SK-N-SH (cell line): ENCODE measurements at regions not wholly inside any gene's neighbourhood (a gene's known extent, or its start where the extent isn't known, plus 50 kb on each side); places are given as distances from the start of the nearest gene placed in this dataset.

ENCODE experiments used
- CTCF ChIA-PET: fragments of 300-600, 350-600 bp; formaldehyde crosslinking; extraction: SDS; loops from one replicate; lab custom pipeline; 2021; lab: Yijun Ruan, JAX
- POLR2A ChIA-PET: fragments of 350-600 bp; sonication (Branson Sonifier 250); formaldehyde crosslinking; extraction: SDS; loops from one replicate; lab custom pipeline; 2020; ENCODE audit warnings: antibody characterized with exemption, inconsistent platforms; lab: Yijun Ruan, JAX
- DNase-seq: peaks from one replicate; pipeline ENCODE4 v3.0.0; 2012
- H2AFZ ChIP-seq: fragments of 200-600 bp; sonication (generic); 2 replicates; pipeline ENCODE4 v1.8.1; 2016; ENCODE audit warnings: antibody characterized with exemption, mild to moderate bottlenecking, low read depth
- H3F3A ChIP-seq: fragments of 200-600 bp; sonication (generic); replicated peaks from 2 replicates; pipeline ENCODE3; 2016; ENCODE audit warnings: antibody characterized with exemption, mild to moderate bottlenecking; ENCODE audit not compliant: insufficient read depth
- H3K27ac ChIP-seq, 2 experiments: fragments of 200-500 bp in 1 of 2; fragments of 200-600 bp in 1 of 2; sonication (Bioruptor generic) in 1 of 2; sonication (generic), shearing (Covaris generic) in 1 of 2; 2 replicates each; pipeline versions ENCODE4 v1.5.1 to v1.6.1; 2014 to 2016; ENCODE audit warnings: low read depth in 2 of 2, inconsistent platforms in 1 of 2, low read length in 1 of 2, mild to moderate bottlenecking in 1 of 2, mixed read lengths in 1 of 2
- H3K27me3 ChIP-seq: fragments of 200-600 bp; sonication (generic), shearing (Covaris generic); 2 replicates; pipeline ENCODE4 v1.6.1; 2016; ENCODE audit warnings: mixed run types; ENCODE audit not compliant: insufficient read depth
- H3K36me3 ChIP-seq, 2 experiments: fragments of 200-500 bp in 1 of 2; fragments of 200-600 bp in 1 of 2; sonication (Bioruptor generic) in 1 of 2; sonication (generic) in 1 of 2; replicated peaks in 1 of 2; 2 replicates each; pipeline versions ENCODE3 to v1.5.1; 2014 to 2016; ENCODE audit warnings: low read length in 1 of 2, mild to moderate bottlenecking in 1 of 2; ENCODE audit not compliant: insufficient read depth in 2 of 2, control insufficient read depth in 1 of 2
- H3K4me1 ChIP-seq, 2 experiments: fragments of 200-500 bp in 1 of 2; fragments of 200-600 bp in 1 of 2; sonication (Bioruptor generic) in 1 of 2; sonication (generic), shearing (Covaris generic) in 1 of 2; 2 replicates each; pipeline versions ENCODE4 v1.5.1 to v1.6.1; 2014 to 2016; ENCODE audit warnings: low read depth in 1 of 2, low read length in 1 of 2, mixed run types in 1 of 2; ENCODE audit not compliant: insufficient read depth in 2 of 2, control insufficient read depth in 1 of 2
- H3K4me2 ChIP-seq: fragments of 200-600 bp; sonication (generic), shearing (Covaris generic); 2 replicates; pipeline ENCODE4 v1.6.1; 2017; ENCODE audit warnings: mixed run types
- H3K4me3 ChIP-seq, 2 experiments: fragments of 200-500 bp in 1 of 2; fragments of 200-600 bp in 1 of 2; sonication (Bioruptor generic) in 1 of 2; sonication (generic), shearing (Covaris generic) in 1 of 2; 2 replicates each; pipeline versions ENCODE4 v1.5.1 to v1.8.1; 2014 to 2016; ENCODE audit warnings: low read depth in 2 of 2, inconsistent platforms in 1 of 2, low read length in 1 of 2, mild to moderate bottlenecking in 1 of 2, mixed read lengths in 1 of 2, moderate library complexity in 1 of 2
- H3K79me2 ChIP-seq: fragments of 200-600 bp; sonication (generic); 2 replicates; pipeline ENCODE4 v1.8.1; 2017; ENCODE audit warnings: mild to moderate bottlenecking; ENCODE audit not compliant: insufficient read depth
- H3K9ac ChIP-seq: fragments of 200-600 bp; sonication (generic); 2 replicates; pipeline ENCODE4 v1.6.1; 2017; ENCODE audit warnings: mixed run types
- H3K9me2 ChIP-seq: fragments of 200-600 bp; sonication (generic); 2 replicates; pipeline ENCODE4 v1.6.1; 2017; ENCODE audit warnings: mixed run types
- H3K9me3 ChIP-seq: fragments of 200-600 bp; sonication (generic); 2 replicates; pipeline ENCODE4 v1.6.1; 2017; ENCODE audit warnings: mixed run types, mild to moderate bottlenecking, moderate library complexity
- H4K20me1 ChIP-seq: fragments of 200-600 bp; sonication (generic); 2 replicates; pipeline ENCODE4 v1.6.1; 2017; ENCODE audit warnings: mild to moderate bottlenecking, mixed run types; ENCODE audit not compliant: insufficient read depth
- EP300 ChIP-seq, 2 experiments: IDR thresholded peaks; 2 replicates each; pipeline versions ENCODE4 v1.4.0 to v1.6.1; 2012; ENCODE audit warnings: borderline replicate concordance in 1 of 2, low read depth in 1 of 2, low read length in 1 of 2
- JUND ChIP-seq: IDR thresholded peaks from 2 replicates; pipeline ENCODE4 v1.4.0; 2012
- MEF2A ChIP-seq: IDR thresholded peaks from 2 replicates; pipeline ENCODE4 v1.4.0; 2012; ENCODE audit warnings: low read depth, borderline replicate concordance
- MXI1 ChIP-seq: IDR thresholded peaks from 2 replicates; pipeline ENCODE4 v1.6.1; 2012; ENCODE audit warnings: mild to moderate bottlenecking, low read depth, low read length, improper control_type of control experiment
- NFIC ChIP-seq: IDR thresholded peaks from 2 replicates; pipeline ENCODE4 v1.4.0; 2012; ENCODE audit warnings: borderline replicate concordance
- RCOR1 ChIP-seq: fragments of 150-350 bp; IDR thresholded peaks from 2 replicates; pipeline ENCODE4 v1.6.1; 2017; ENCODE audit warnings: antibody characterized with exemption, low read length
- RFX5 ChIP-seq: IDR thresholded peaks from 2 replicates; pipeline ENCODE4 v1.6.1; 2012; ENCODE audit warnings: mild to moderate bottlenecking, improper control_type of control experiment, low read length
- TCF12 ChIP-seq: IDR thresholded peaks from 2 replicates; pipeline ENCODE4 v1.4.0; 2012
- YY1 ChIP-seq: IDR thresholded peaks from 2 replicates; pipeline ENCODE4 v1.4.0; 2012; ENCODE audit warnings: low read depth, mild to moderate bottlenecking
- WGBS: methylation state at CpG from one replicate; pipeline ENCODE4 v1.1.6; 2017; ENCODE audit warnings: low lambda C conversion rate; 5-methylcytosine and 5-hydroxymethylcytosine counted together
- TF ChIP-seq, protein P1 (sequence below): IDR thresholded peaks from 2 replicates; pipeline ENCODE4 v1.6.1; 2012; ENCODE audit warnings: mild to moderate bottlenecking, low read depth, low read length, moderate library complexity
- TF ChIP-seq, protein P2 (sequence below): IDR thresholded peaks from 2 replicates; pipeline ENCODE4; 2012
- TF ChIP-seq, protein P3 (sequence below): fragments of 200-600 bp; sonication (generic); IDR thresholded peaks from 2 replicates; pipeline ENCODE4 v1.6.1; 2017; ENCODE audit warnings: antibody characterized with exemption, mild to moderate bottlenecking, moderate library complexity

DNA sequence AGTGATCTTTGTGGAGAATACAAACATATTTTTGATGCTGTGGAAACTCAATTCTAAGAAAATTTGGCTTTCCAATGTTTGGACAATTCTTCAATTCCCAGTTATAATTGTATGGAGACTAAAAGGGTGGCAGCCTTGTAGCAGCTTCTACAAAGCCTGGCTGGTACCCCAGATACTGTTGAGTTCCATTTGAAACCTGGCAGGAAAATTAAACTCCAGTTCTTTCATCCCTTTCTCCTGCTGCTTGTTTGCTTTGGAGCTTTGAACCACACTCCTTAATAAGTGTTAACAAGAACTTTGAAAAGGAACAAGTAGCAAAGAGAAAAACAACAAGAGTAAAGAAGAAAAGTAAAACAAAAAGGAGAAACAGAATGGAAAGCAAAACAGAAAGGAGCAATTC lies 172.6 kb upstream of the ADAMTS5 start:
- H3K36me3 ChIP-seq: no peaks in the 10 kb centered on the region
- H3K9ac ChIP-seq: no peak overlapping the region
- H3K4me1 ChIP-seq: peaks cover 0 to 3% of the 10 kb centered on the region in 2 experiments; a peak in 1 of 4 replicates
- no peaks in the 10 kb centered on the region for H3K27me3 ChIP-seq
- ChIA-PET CTCF (no interaction called here), POLR2A (no interaction called here)
- H3K9me2 ChIP-seq: no peaks in the 10 kb centered on the region
- H3K79me2 ChIP-seq: no peaks in the 10 kb centered on the region
- H3K9me3 ChIP-seq: no peaks in the 10 kb centered on the region
- TF ChIP-seq MXI1: no peak
- no peak for TF ChIP-seq NFIC
- no peak for TF ChIP-seq RFX5
- TF ChIP-seq YY1: no peak
- TF ChIP-seq, protein P1, sequence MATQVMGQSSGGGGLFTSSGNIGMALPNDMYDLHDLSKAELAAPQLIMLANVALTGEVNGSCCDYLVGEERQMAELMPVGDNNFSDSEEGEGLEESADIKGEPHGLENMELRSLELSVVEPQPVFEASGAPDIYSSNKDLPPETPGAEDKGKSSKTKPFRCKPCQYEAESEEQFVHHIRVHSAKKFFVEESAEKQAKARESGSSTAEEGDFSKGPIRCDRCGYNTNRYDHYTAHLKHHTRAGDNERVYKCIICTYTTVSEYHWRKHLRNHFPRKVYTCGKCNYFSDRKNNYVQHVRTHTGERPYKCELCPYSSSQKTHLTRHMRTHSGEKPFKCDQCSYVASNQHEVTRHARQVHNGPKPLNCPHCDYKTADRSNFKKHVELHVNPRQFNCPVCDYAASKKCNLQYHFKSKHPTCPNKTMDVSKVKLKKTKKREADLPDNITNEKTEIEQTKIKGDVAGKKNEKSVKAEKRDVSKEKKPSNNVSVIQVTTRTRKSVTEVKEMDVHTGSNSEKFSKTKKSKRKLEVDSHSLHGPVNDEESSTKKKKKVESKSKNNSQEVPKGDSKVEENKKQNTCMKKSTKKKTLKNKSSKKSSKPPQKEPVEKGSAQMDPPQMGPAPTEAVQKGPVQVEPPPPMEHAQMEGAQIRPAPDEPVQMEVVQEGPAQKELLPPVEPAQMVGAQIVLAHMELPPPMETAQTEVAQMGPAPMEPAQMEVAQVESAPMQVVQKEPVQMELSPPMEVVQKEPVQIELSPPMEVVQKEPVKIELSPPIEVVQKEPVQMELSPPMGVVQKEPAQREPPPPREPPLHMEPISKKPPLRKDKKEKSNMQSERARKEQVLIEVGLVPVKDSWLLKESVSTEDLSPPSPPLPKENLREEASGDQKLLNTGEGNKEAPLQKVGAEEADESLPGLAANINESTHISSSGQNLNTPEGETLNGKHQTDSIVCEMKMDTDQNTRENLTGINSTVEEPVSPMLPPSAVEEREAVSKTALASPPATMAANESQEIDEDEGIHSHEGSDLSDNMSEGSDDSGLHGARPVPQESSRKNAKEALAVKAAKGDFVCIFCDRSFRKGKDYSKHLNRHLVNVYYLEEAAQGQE: no peak
- TF ChIP-seq, protein P2, sequence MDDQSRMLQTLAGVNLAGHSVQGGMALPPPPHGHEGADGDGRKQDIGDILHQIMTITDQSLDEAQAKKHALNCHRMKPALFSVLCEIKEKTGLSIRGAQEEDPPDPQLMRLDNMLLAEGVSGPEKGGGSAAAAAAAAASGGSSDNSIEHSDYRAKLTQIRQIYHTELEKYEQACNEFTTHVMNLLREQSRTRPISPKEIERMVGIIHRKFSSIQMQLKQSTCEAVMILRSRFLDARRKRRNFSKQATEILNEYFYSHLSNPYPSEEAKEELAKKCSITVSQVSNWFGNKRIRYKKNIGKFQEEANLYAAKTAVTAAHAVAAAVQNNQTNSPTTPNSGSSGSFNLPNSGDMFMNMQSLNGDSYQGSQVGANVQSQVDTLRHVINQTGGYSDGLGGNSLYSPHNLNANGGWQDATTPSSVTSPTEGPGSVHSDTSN: no peak
- TF ChIP-seq JUND: no peak
- no peak for TF ChIP-seq RCOR1
- TF ChIP-seq MEF2A: no peak
- no peak overlapping the region for H3K27ac ChIP-seq
- no peak for DNase-seq
- no peak overlapping the region for H3K4me3 ChIP-seq
- H4K20me1 ChIP-seq: no peaks in the 10 kb centered on the region
- H2AFZ ChIP-seq: no peak overlapping the region
- no peak overlapping the region for H3K4me2 ChIP-seq
- no peaks in the 10 kb centered on the region for H3F3A ChIP-seq

DNA sequence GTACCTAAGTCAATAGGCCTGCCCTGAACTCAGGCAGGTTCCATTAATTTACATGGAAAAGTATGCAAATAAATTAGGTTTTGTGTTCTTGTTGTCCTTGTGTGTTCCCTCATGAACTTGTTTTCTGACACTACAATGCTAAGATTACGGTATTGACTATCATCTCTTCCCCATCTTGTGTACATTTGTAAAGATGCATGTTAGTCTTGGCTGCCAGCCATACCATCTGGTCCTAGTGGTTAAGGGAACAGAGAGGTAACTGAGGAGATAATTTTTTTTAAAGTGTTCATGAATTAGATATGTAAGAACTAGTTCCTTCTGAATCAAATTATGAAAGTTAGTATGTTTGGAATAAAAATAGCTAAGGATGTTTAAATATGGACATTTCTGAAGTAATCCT lies 167.6 kb upstream of the ADAMTS5 start:
- no peaks in the 10 kb centered on the region for H3K79me2 ChIP-seq
- no peak overlapping the region for H2AFZ ChIP-seq
- H3K4me1 ChIP-seq: peaks cover 0 to 9% of the 10 kb centered on the region in 2 experiments; a peak in 2 of 4 replicates
- ChIA-PET CTCF (no interaction called here), POLR2A (no interaction called here)
- H3K36me3 ChIP-seq: no peaks in the 10 kb centered on the region
- H3K9me2 ChIP-seq: no peaks in the 10 kb centered on the region
- no peak overlapping the region for H3K9ac ChIP-seq
- no peak overlapping the region; a peak in 1 of 4 replicates for H3K27ac ChIP-seq
- H3K27me3 ChIP-seq: no peaks in the 10 kb centered on the region
- WGBS: 33% methylated on average over 1 of the region's 1 CpG
- no peaks in the 10 kb centered on the region for H4K20me1 ChIP-seq
- peak; percentile 43 for DNase-seq
- no peak overlapping the region for H3K4me3 ChIP-seq
- TF ChIP-seq EP300 (IDR thresholded peaks at IDR 0.05; ENCODE audit: borderline replicate concordance in 1 of 2, low read depth in 1 of 2, low read length in 1 of 2) (peak in 1 of 2 experiments; percentile 42; a peak in 1 of 4 replicates), TCF12 (peak; percentile 37; the same call in 1 of the 2 replicates), JUND (no peak), NFIC (0 out of 2 replicates have a peak, but pooled peaks have one; percentile 53)
- TF ChIP-seq, protein P1: no peak
- TF ChIP-seq, protein P3, sequence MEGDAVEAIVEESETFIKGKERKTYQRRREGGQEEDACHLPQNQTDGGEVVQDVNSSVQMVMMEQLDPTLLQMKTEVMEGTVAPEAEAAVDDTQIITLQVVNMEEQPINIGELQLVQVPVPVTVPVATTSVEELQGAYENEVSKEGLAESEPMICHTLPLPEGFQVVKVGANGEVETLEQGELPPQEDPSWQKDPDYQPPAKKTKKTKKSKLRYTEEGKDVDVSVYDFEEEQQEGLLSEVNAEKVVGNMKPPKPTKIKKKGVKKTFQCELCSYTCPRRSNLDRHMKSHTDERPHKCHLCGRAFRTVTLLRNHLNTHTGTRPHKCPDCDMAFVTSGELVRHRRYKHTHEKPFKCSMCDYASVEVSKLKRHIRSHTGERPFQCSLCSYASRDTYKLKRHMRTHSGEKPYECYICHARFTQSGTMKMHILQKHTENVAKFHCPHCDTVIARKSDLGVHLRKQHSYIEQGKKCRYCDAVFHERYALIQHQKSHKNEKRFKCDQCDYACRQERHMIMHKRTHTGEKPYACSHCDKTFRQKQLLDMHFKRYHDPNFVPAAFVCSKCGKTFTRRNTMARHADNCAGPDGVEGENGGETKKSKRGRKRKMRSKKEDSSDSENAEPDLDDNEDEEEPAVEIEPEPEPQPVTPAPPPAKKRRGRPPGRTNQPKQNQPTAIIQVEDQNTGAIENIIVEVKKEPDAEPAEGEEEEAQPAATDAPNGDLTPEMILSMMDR: no peak
- TF ChIP-seq, protein P2: no peak
- TF ChIP-seq, all 33 proteins: peak for 3
- Histone ChIP-seq H3K4me2 (no peak overlapping the region), H3K9me3 (no peaks in the 10 kb centered on the region), H3F3A (no peaks in the 10 kb centered on the region)
